K562 (cell line): ENCODE measurements at regions not wholly inside any gene's neighbourhood (a gene's known extent, or its start where the extent isn't known, plus 50 kb on each side); places are given as distances from the start of the nearest gene placed in this dataset.

Experiments
- ATAC-seq: fragments of 200-7000 bp; cut with Tn5 transposase; 3 replicates; pipeline ENCODE4 v1.9.1; 2020; ENCODE audit warnings: moderate library complexity
- BruUV-seq: library from RNA; stranded (reverse); fragments of 400-500 nt; replicated peaks from 2 replicates; lab custom pipeline; 2021; lab: Mats Ljungman, UMichigan
- CTCF ChIA-PET: fragments of 300-600 bp; formaldehyde crosslinking; extraction: SDS; loops from one replicate; lab custom pipeline; 2021; ENCODE audit warnings: low intra/inter-chr PET ratio; lab: Yijun Ruan, JAX
- POLR2A ChIA-PET: fragments of 300-600, 350-650 bp; sonication (Branson Sonifier 250); formaldehyde crosslinking; extraction: SDS; loops from one replicate; lab custom pipeline; 2021; ENCODE audit warnings: antibody characterized with exemption, inconsistent platforms; lab: Yijun Ruan, JAX
- DNase-seq, 4 experiments: peaks; one replicate each; pipeline versions ENCODE4 v3.0.0 to v3.0.0-alpha.2; 2011 to 2018; ENCODE audit warnings: low spot score in 3 of 4, mixed read lengths in 3 of 4; ENCODE audit errors: extremely low read depth in 1 of 4
- FAIRE-seq: peaks from 2 replicates; lab custom pipeline; 2011; peaks lifted over from hg19 to GRCh38; lab: Jason Lieb, UNC
- H2AFZ ChIP-seq: 2 replicates; pipeline ENCODE4 v1.6.0; 2011; ENCODE audit warnings: low read depth, low read length, control low read depth, inconsistent platforms
- H3K27ac ChIP-seq: fragments of 200-600 bp; 3 replicates; pipeline ENCODE4 v1.8.0; 2011; ENCODE audit warnings: low read depth, mild to moderate bottlenecking, control low read depth, inconsistent platforms, low read length, moderate library complexity, mixed read lengths; ENCODE audit errors: extremely low read depth
- H3K27me3 ChIP-seq, 2 experiments: fragments of 300-600 bp in 1 of 2; 2 replicates in 1 of 2; 3 replicates in 1 of 2; pipeline versions ENCODE4 v1.6.0 to v1.8.0; 2011; ENCODE audit warnings: inconsistent platforms in 2 of 2, low read length in 2 of 2, mild to moderate bottlenecking in 1 of 2, mixed read lengths in 1 of 2, moderate library complexity in 1 of 2; ENCODE audit not compliant: control insufficient read depth in 2 of 2, insufficient read depth in 2 of 2
- H3K36me3 ChIP-seq: fragments of 300-600 bp; 3 replicates; pipeline ENCODE4 v1.8.0; 2011; ENCODE audit warnings: mild to moderate bottlenecking, low read length, inconsistent platforms; ENCODE audit not compliant: control insufficient read depth, insufficient read depth
- H3K4me1 ChIP-seq, 2 experiments: fragments of 200-600 bp in 1 of 2; replicated peaks in 1 of 2; 2 replicates in 1 of 2; 3 replicates in 1 of 2; pipeline versions ENCODE4 v1.5.1 to v1.8.0; 2011; ENCODE audit warnings: inconsistent platforms in 2 of 2, low read length in 2 of 2, mild to moderate bottlenecking in 1 of 2, mixed read lengths in 1 of 2, moderate library complexity in 1 of 2; ENCODE audit not compliant: control insufficient read depth in 2 of 2, insufficient read depth in 2 of 2
- H3K4me2 ChIP-seq: 2 replicates; pipeline ENCODE4 v1.6.1; 2011; ENCODE audit warnings: low read length, control low read depth, inconsistent platforms, mixed read lengths; ENCODE audit not compliant: insufficient read depth
- H3K4me3 ChIP-seq: fragments of 200-600 bp; sonication (generic), shearing (Covaris generic); 2 replicates; pipeline ENCODE4 v1.5.1; 2016; ENCODE audit warnings: control low read depth, inconsistent platforms
- H3K79me2 ChIP-seq: fragments of 200-600 bp; 3 replicates; pipeline ENCODE4 v1.8.0; 2011; ENCODE audit warnings: low read length, inconsistent platforms; ENCODE audit not compliant: control insufficient read depth, insufficient read depth
- H3K9ac ChIP-seq, 2 experiments: 2 replicates each; pipeline versions ENCODE4 v1.6.0 to v1.6.1; 2011; ENCODE audit warnings: low read depth in 2 of 2, low read length in 2 of 2, control low read depth in 1 of 2, inconsistent platforms in 1 of 2, mild to moderate bottlenecking in 1 of 2, mixed read lengths in 1 of 2; ENCODE audit not compliant: insufficient read depth in 1 of 2
- H3K9me1 ChIP-seq: one replicate; pipeline ENCODE4 v1.6.0; 2011; ENCODE audit warnings: inconsistent platforms, mild to moderate bottlenecking, low read length, moderate library complexity; ENCODE audit not compliant: control insufficient read depth, insufficient read depth
- H3K9me3 ChIP-seq: replicated peaks from 2 replicates; pipeline ENCODE4 v1.5.1; 2011; ENCODE audit warnings: low read depth, low read length, inconsistent platforms; ENCODE audit not compliant: control insufficient read depth, insufficient read depth
- H4K20me1 ChIP-seq: replicated peaks from 2 replicates; pipeline ENCODE4 v1.6.1; 2011; ENCODE audit warnings: low read length, inconsistent platforms, mixed read lengths; ENCODE audit not compliant: control insufficient read depth, insufficient read depth
- CREB1 ChIP-seq, 2 experiments: sonication (generic) in 1 of 2; formaldehyde crosslinking in 1 of 2; IDR thresholded peaks; 2 replicates each; pipeline versions ENCODE4 v1.6.1 to v1.8.0; 2012 to 2022; ENCODE audit warnings: inconsistent platforms in 1 of 2, mild to moderate bottlenecking in 1 of 2, missing genetic modification reagents in 1 of 2, moderate library complexity in 1 of 2
- DIDO1 ChIP-seq: fragments of 450-650 bp; IDR thresholded peaks from 2 replicates; pipeline ENCODE4 v1.6.1; 2016; ENCODE audit warnings: low read depth, missing biosample characterization, missing genetic modification characterization
- FIP1L1 ChIP-seq: fragments of 200-400 bp; formaldehyde crosslinking; IDR thresholded peaks from 2 replicates; pipeline ENCODE4 v1.6.1; 2018; ENCODE audit warnings: mild to moderate bottlenecking, low read depth, low read length; ENCODE audit not compliant: poor library complexity, severe bottlenecking
- FOXA1 ChIP-seq: fragments of 450-650 bp; IDR thresholded peaks from 2 replicates; pipeline ENCODE4 v1.6.1; 2016; ENCODE audit warnings: mild to moderate bottlenecking, borderline replicate concordance
- GABPA ChIP-seq: fragments of 200-800 bp; sonication (Bioruptor generic); conservative IDR thresholded peaks from 2 replicates; pipeline ENCODE4 v1.6.1; 2016; ENCODE audit warnings: low read depth, missing genetic modification characterization, missing compliant biosample characterization
- HDAC3 ChIP-seq: fragments of 450-650 bp; IDR thresholded peaks from 2 replicates; pipeline ENCODE4 v1.6.1; 2018; ENCODE audit warnings: borderline replicate concordance, mild to moderate bottlenecking, moderate library complexity; ENCODE audit not compliant: partially characterized antibody
- ILF3 ChIP-seq: fragments of 450-650 bp; IDR thresholded peaks from 2 replicates; pipeline ENCODE4 v1.6.1; 2018; ENCODE audit warnings: antibody characterized with exemption, mild to moderate bottlenecking, moderate library complexity, borderline replicate concordance
- L3MBTL2 ChIP-seq: fragments of 450-650 bp; IDR thresholded peaks from 2 replicates; pipeline ENCODE4 v1.6.1; 2016; ENCODE audit warnings: mild to moderate bottlenecking, moderate library complexity
- NCOA6 ChIP-seq: fragments of 450-650 bp; IDR thresholded peaks from 2 replicates; pipeline ENCODE4 v1.6.1; 2017; ENCODE audit warnings: mild to moderate bottlenecking
- NFE2 ChIP-seq: IDR thresholded peaks from 2 replicates; pipeline ENCODE4 v1.6.1; 2014; ENCODE audit warnings: antibody characterized with exemption, low read depth
- SAFB ChIP-seq: fragments of 200-400 bp; formaldehyde crosslinking; IDR thresholded peaks from 2 replicates; pipeline ENCODE4 v1.6.1; 2017; ENCODE audit warnings: low read depth, low read length, borderline replicate concordance
- ZBTB34 ChIP-seq: fragments of 250-450 bp; sonication (Bioruptor Pico); IDR thresholded peaks from 2 replicates; pipeline ENCODE4 v1.8.0; 2021; ENCODE audit warnings: mild to moderate bottlenecking, moderate library complexity
- ZNF3 ChIP-seq: fragments of 250-450 bp; sonication (Bioruptor Pico); IDR thresholded peaks from 2 replicates; pipeline ENCODE4 v1.5.0; 2021; ENCODE audit warnings: mild to moderate bottlenecking, moderate library complexity
- ZNF696 ChIP-seq: fragments of 250-450 bp; sonication (Bioruptor Pico); conservative IDR thresholded peaks from 2 replicates; pipeline ENCODE4 v1.4.0; 2020; ENCODE audit warnings: mild to moderate bottlenecking, moderate library complexity
- WGBS: fragments of 100-300 bp; shearing (Covaris generic); methylation state at CpG from one replicate; pipeline ENCODE4 v1.1.6; 2016; ENCODE audit warnings: low coverage, mixed read lengths; ENCODE audit not compliant: insufficient coverage; ENCODE audit errors: missing lambda C conversion rate; 5-methylcytosine and 5-hydroxymethylcytosine counted together
- in situ Hi-C: fragments of 300-500 bp; cut with MboI; formaldehyde crosslinking; loops from 4 replicates; pipeline ENCODE4 v1.15.0; 2018; ENCODE audit warnings: inconsistent platforms, mixed read lengths
- intact Hi-C: fragments of 100-400 bp; cut with micrococcal nuclease; formaldehyde crosslinking; loops from 2 replicates; pipeline ENCODE4 v1.14.2; 2022

- TF ChIP-seq NFE2, result no peak
- TF ChIP-seq, all 486 proteins: peak for 0
Measured at GRCh38 chr7:17488829-17489228, 190.4 kb downstream of the AHR start (continued).

- Histone ChIP-seq H3K4me3 (no peak overlapping the region), H3K4me2 (no peak overlapping the region)
- DNase-seq, result no peak
- no peak for TF ChIP-seq FIP1L1
- no peak for TF ChIP-seq CREB1 (IDR thresholded peaks at IDR 0.05)
- no peak for TF ChIP-seq CREB1 (CRISPR knock-in tag; IDR thresholded peaks at IDR 0.05)
- TF ChIP-seq L3MBTL2, result no peak
- TF ChIP-seq GABPA (tag), result no peak
- TF ChIP-seq NCOA6, result no peak
- no peak for TF ChIP-seq ZNF3 (CRISPR knock-in tag)
- no peak for TF ChIP-seq SAFB
- no peak for TF ChIP-seq DIDO1 (tag)
- no peak for TF ChIP-seq HDAC3
- TF ChIP-seq FOXA1, result no peak
- no peak for TF ChIP-seq ZNF696 (CRISPR knock-in tag)
- no peak for TF ChIP-seq ILF3
- TF ChIP-seq ZBTB34, result no peak
- TF ChIP-seq, all 486 proteins: peak for 0
- no peaks in the 10 kb centered on the region for H3K4me1 ChIP-seq
- no peaks in the 10 kb centered on the region for H3K27me3 ChIP-seq
- no peak overlapping the region for H3K9ac ChIP-seq
- no peaks in the 10 kb centered on the region for H3K9me1 ChIP-seq
- H3K27ac ChIP-seq, result no peak overlapping the region
- no peaks in the 10 kb centered on the region for H3K79me2 ChIP-seq
- WGBS, result 2% methylated on average over 4 of the region's 4 CpGs
- H3K9me3 ChIP-seq, result 0 out of 2 replicates have a peak, but pooled peaks cover 2% of the 10 kb centered on the region
- H2AFZ ChIP-seq, result no peak overlapping the region
- no peaks in the 10 kb centered on the region for H4K20me1 ChIP-seq
- in situ Hi-C loops (no loop called here), intact Hi-C loops (no loop called here)
- no peaks in the 10 kb centered on the region for H3K36me3 ChIP-seq
- POLR2A ChIA-PET, result interaction anchor here (0.7 to 1.3 kb wide), 2 partner anchors 9 to 440 kb away, joined by 3 read pairs; no protein-coding TSS in a partner anchor
- CTCF ChIA-PET, result no interaction called here
- FAIRE-seq (no peak), ATAC-seq (no peak)
- BruUV-seq, result no TSS peak
Measured at GRCh38 chr7:17489961-17490360, 191.5 kb downstream of the AHR start.
